HepG2 (cell line): ENCODE measurements at regions not wholly inside any gene's neighbourhood (a gene's known extent, or its start where the extent isn't known, plus 50 kb on each side); places are given as distances from the start of the nearest gene placed in this dataset.

Experiments
- ELF3 ChIP-seq: IDR thresholded peaks from 2 replicates; pipeline ENCODE4 v1.6.1; 2016; ENCODE audit warnings: missing genetic modification reagents, missing compliant biosample characterization
- HNRNPK ChIP-seq: fragments of 200-400 bp; formaldehyde crosslinking; IDR thresholded peaks from 2 replicates; pipeline ENCODE4 v1.6.1; 2018; ENCODE audit warnings: low read length, low read depth, moderate library complexity, mild to moderate bottlenecking; ENCODE audit not compliant: poor library complexity, severe bottlenecking
- IRF2 ChIP-seq: IDR thresholded peaks from 2 replicates; pipeline ENCODE4 v1.6.1; 2018; ENCODE audit warnings: missing genetic modification reagents, missing compliant biosample characterization
- LCORL ChIP-seq, 2 experiments: fragments of 450-650 bp in 1 of 2; sonication (generic) in 1 of 2; formaldehyde crosslinking in 1 of 2; IDR thresholded peaks; 2 replicates each; pipeline versions ENCODE4 v1.5.0 to v1.6.1; 2017 to 2020; ENCODE audit warnings: antibody characterized with exemption in 1 of 2, missing genetic modification reagents in 1 of 2
- MAZ ChIP-seq, 2 experiments: sonication (generic) in 1 of 2; formaldehyde crosslinking in 1 of 2; IDR thresholded peaks; 2 replicates each; pipeline versions ENCODE4 v1.5.0 to v1.6.1; 2012 to 2020; ENCODE audit warnings: low read depth in 2 of 2, mild to moderate bottlenecking in 2 of 2, borderline replicate concordance in 1 of 2, improper control_type of control experiment in 1 of 2, low read length in 1 of 2, missing genetic modification reagents in 1 of 2, moderate library complexity in 1 of 2
- MEIS2 ChIP-seq: sonication (generic); formaldehyde crosslinking; IDR thresholded peaks from 2 replicates; pipeline ENCODE4 v1.9.0; 2021; ENCODE audit warnings: mild to moderate bottlenecking, missing genetic modification reagents
- MTERF4 ChIP-seq: sonication (generic); formaldehyde crosslinking; IDR thresholded peaks from 2 replicates; pipeline ENCODE4 v1.8.0; 2023; ENCODE audit warnings: mild to moderate bottlenecking, missing genetic modification reagents
- MTF2 ChIP-seq: sonication (generic); formaldehyde crosslinking; IDR thresholded peaks from 2 replicates; pipeline ENCODE4 v1.5.0; 2020; ENCODE audit warnings: missing genetic modification reagents, borderline replicate concordance
- MZF1 ChIP-seq: sonication (generic); formaldehyde crosslinking; IDR thresholded peaks from 2 replicates; pipeline ENCODE4 v1.8.1; 2023; ENCODE audit warnings: mild to moderate bottlenecking, missing genetic modification reagents, borderline replicate concordance
- NFIC ChIP-seq: IDR thresholded peaks from 2 replicates; pipeline ENCODE4 v1.6.1; 2012; ENCODE audit warnings: mild to moderate bottlenecking, low read length, inconsistent platforms
- NFKB2 ChIP-seq: sonication (generic); formaldehyde crosslinking; IDR thresholded peaks from 2 replicates; pipeline ENCODE4 v1.4.0; 2020; ENCODE audit warnings: missing genetic modification reagents, borderline replicate concordance
- NR3C1 ChIP-seq: sonication (generic); formaldehyde crosslinking; IDR thresholded peaks from 2 replicates; pipeline ENCODE4 v1.4.0; 2020; ENCODE audit warnings: missing genetic modification reagents
- POLR2AphosphoS2 ChIP-seq: IDR thresholded peaks from 2 replicates; pipeline ENCODE4 v1.6.1; 2011; ENCODE audit warnings: low read depth, low read length, improper control_type of control experiment
- RAD51 ChIP-seq: fragments of 450-650 bp; IDR thresholded peaks from 2 replicates; pipeline ENCODE4 v1.6.1; 2016; ENCODE audit warnings: borderline replicate concordance
- SMARCE1 ChIP-seq: fragments of 450-650 bp; IDR thresholded peaks from 2 replicates; pipeline ENCODE4 v1.6.1; 2017; ENCODE audit warnings: borderline replicate concordance
- THAP9 ChIP-seq: sonication (generic); formaldehyde crosslinking; IDR thresholded peaks from 2 replicates; pipeline ENCODE4; 2020; ENCODE audit warnings: missing genetic modification reagents, mild to moderate bottlenecking, borderline replicate concordance
- ZBTB38 ChIP-seq: sonication (generic); formaldehyde crosslinking; IDR thresholded peaks from 2 replicates; pipeline ENCODE4 v1.5.1; 2020; ENCODE audit warnings: mild to moderate bottlenecking, missing genetic modification reagents
- ZFYVE20 ChIP-seq: sonication (generic); formaldehyde crosslinking; IDR thresholded peaks from 2 replicates; pipeline ENCODE4 v1.8.0; 2023; ENCODE audit warnings: low read depth, mild to moderate bottlenecking, moderate library complexity, missing genetic modification reagents, borderline replicate concordance
- ZNF746 ChIP-seq: sonication (generic); formaldehyde crosslinking; IDR thresholded peaks from 2 replicates; pipeline ENCODE4 v1.8.0; 2022; ENCODE audit warnings: mild to moderate bottlenecking, missing genetic modification reagents
- ZNF776 ChIP-seq: sonication (generic); formaldehyde crosslinking; IDR thresholded peaks from 2 replicates; pipeline ENCODE4 v1.4.0; 2020; ENCODE audit warnings: mild to moderate bottlenecking, missing genetic modification reagents
- ZNF891 ChIP-seq: sonication (generic); formaldehyde crosslinking; IDR thresholded peaks from 2 replicates; pipeline ENCODE4 v1.5.0; 2020; ENCODE audit warnings: mild to moderate bottlenecking, missing genetic modification reagents
- ZSCAN29 ChIP-seq: sonication (generic); formaldehyde crosslinking; conservative IDR thresholded peaks from 2 replicates; pipeline ENCODE4 v1.4.0; 2020; ENCODE audit warnings: mild to moderate bottlenecking, missing genetic modification reagents
- ZUFSP ChIP-seq: sonication (generic); formaldehyde crosslinking; IDR thresholded peaks from 2 replicates; pipeline ENCODE4 v1.9.0; 2021; ENCODE audit warnings: missing genetic modification reagents, mild to moderate bottlenecking, borderline replicate concordance

- no peak for TF ChIP-seq SMARCE1
- TF ChIP-seq MEIS2 (CRISPR knock-in tag): peak; percentile 52; the same call in 1 of the 2 replicates
- no peak for TF ChIP-seq RAD51
- TF ChIP-seq ZNF891 (CRISPR knock-in tag): no peak
- TF ChIP-seq ZFYVE20 (CRISPR knock-in tag): no peak
- TF ChIP-seq ZBTB38 (CRISPR knock-in tag): no peak
- no peak for TF ChIP-seq HNRNPK
- no peak; the same call in 1 of the 2 replicates for TF ChIP-seq LCORL (IDR thresholded peaks at IDR 0.05)
- peak; percentile 92 for TF ChIP-seq LCORL (CRISPR knock-in tag; IDR thresholded peaks at IDR 0.05)
- no peak for TF ChIP-seq MZF1 (CRISPR knock-in tag)
- TF ChIP-seq NFKB2 (CRISPR knock-in tag): no peak
- TF ChIP-seq NR3C1: no peak
- TF ChIP-seq MAZ (IDR thresholded peaks at IDR 0.05; ENCODE audit: borderline replicate concordance, low read depth, low read length): no peak
- TF ChIP-seq MAZ (CRISPR knock-in tag; IDR thresholded peaks at IDR 0.05; ENCODE audit: low read depth): peak; percentile 57; the same call in 1 of the 2 replicates
- peak; percentile 88; the same call in 1 of the 2 replicates for TF ChIP-seq NFIC
- no peak for TF ChIP-seq MTERF4 (CRISPR knock-in tag)
- no peak for TF ChIP-seq MTF2 (CRISPR knock-in tag)
- TF ChIP-seq ZSCAN29 (CRISPR knock-in tag): no peak
- 0 out of 2 replicates have a peak, but pooled peaks have one; percentile 28 for TF ChIP-seq ZNF746
- TF ChIP-seq IRF2 (CRISPR knock-in tag): peak; percentile 87; the same call in 1 of the 2 replicates
- no peak for TF ChIP-seq POLR2AphosphoS2
- TF ChIP-seq THAP9 (CRISPR knock-in tag): no peak
- peak; percentile 97 for TF ChIP-seq ELF3 (CRISPR knock-in tag)
- TF ChIP-seq ZUFSP (CRISPR knock-in tag): no peak
- TF ChIP-seq ZNF776: no peak
These were observed 64.6 kb upstream of the PIM1 start (continued) for GRCh38 chr6:37105148-37106050.
